SK-N-SH (cell line): ENCODE measurements at regions not wholly inside any gene's neighbourhood (a gene's known extent, or its start where the extent isn't known, plus 50 kb on each side); places are given as distances from the start of the nearest gene placed in this dataset.

Source experiments
- CTCF ChIA-PET: fragments of 300-600, 350-600 bp; formaldehyde crosslinking; extraction: SDS; loops from one replicate; lab custom pipeline; 2021; lab: Yijun Ruan, JAX
- POLR2A ChIA-PET: fragments of 350-600 bp; sonication (Branson Sonifier 250); formaldehyde crosslinking; extraction: SDS; loops from one replicate; lab custom pipeline; 2020; ENCODE audit warnings: antibody characterized with exemption, inconsistent platforms; lab: Yijun Ruan, JAX
- DNase-seq: peaks from one replicate; pipeline ENCODE4 v3.0.0; 2012
- H2AFZ ChIP-seq: fragments of 200-600 bp; sonication (generic); 2 replicates; pipeline ENCODE4 v1.8.1; 2016; ENCODE audit warnings: antibody characterized with exemption, mild to moderate bottlenecking, low read depth
- H3F3A ChIP-seq: fragments of 200-600 bp; sonication (generic); replicated peaks from 2 replicates; pipeline ENCODE3; 2016; ENCODE audit warnings: antibody characterized with exemption, mild to moderate bottlenecking; ENCODE audit not compliant: insufficient read depth
- H3K27ac ChIP-seq, 2 experiments: fragments of 200-500 bp in 1 of 2; fragments of 200-600 bp in 1 of 2; sonication (Bioruptor generic) in 1 of 2; sonication (generic), shearing (Covaris generic) in 1 of 2; 2 replicates each; pipeline versions ENCODE4 v1.5.1 to v1.6.1; 2014 to 2016; ENCODE audit warnings: low read depth in 2 of 2, inconsistent platforms in 1 of 2, low read length in 1 of 2, mild to moderate bottlenecking in 1 of 2, mixed read lengths in 1 of 2
- H3K27me3 ChIP-seq: fragments of 200-600 bp; sonication (generic), shearing (Covaris generic); 2 replicates; pipeline ENCODE4 v1.6.1; 2016; ENCODE audit warnings: mixed run types; ENCODE audit not compliant: insufficient read depth
- H3K36me3 ChIP-seq, 2 experiments: fragments of 200-500 bp in 1 of 2; fragments of 200-600 bp in 1 of 2; sonication (Bioruptor generic) in 1 of 2; sonication (generic) in 1 of 2; replicated peaks in 1 of 2; 2 replicates each; pipeline versions ENCODE3 to v1.5.1; 2014 to 2016; ENCODE audit warnings: low read length in 1 of 2, mild to moderate bottlenecking in 1 of 2; ENCODE audit not compliant: insufficient read depth in 2 of 2, control insufficient read depth in 1 of 2
- H3K4me1 ChIP-seq, 2 experiments: fragments of 200-500 bp in 1 of 2; fragments of 200-600 bp in 1 of 2; sonication (Bioruptor generic) in 1 of 2; sonication (generic), shearing (Covaris generic) in 1 of 2; 2 replicates each; pipeline versions ENCODE4 v1.5.1 to v1.6.1; 2014 to 2016; ENCODE audit warnings: low read depth in 1 of 2, low read length in 1 of 2, mixed run types in 1 of 2; ENCODE audit not compliant: insufficient read depth in 2 of 2, control insufficient read depth in 1 of 2
- H3K4me2 ChIP-seq: fragments of 200-600 bp; sonication (generic), shearing (Covaris generic); 2 replicates; pipeline ENCODE4 v1.6.1; 2017; ENCODE audit warnings: mixed run types
- H3K4me3 ChIP-seq, 2 experiments: fragments of 200-500 bp in 1 of 2; fragments of 200-600 bp in 1 of 2; sonication (Bioruptor generic) in 1 of 2; sonication (generic), shearing (Covaris generic) in 1 of 2; 2 replicates each; pipeline versions ENCODE4 v1.5.1 to v1.8.1; 2014 to 2016; ENCODE audit warnings: low read depth in 2 of 2, inconsistent platforms in 1 of 2, low read length in 1 of 2, mild to moderate bottlenecking in 1 of 2, mixed read lengths in 1 of 2, moderate library complexity in 1 of 2
- H3K79me2 ChIP-seq: fragments of 200-600 bp; sonication (generic); 2 replicates; pipeline ENCODE4 v1.8.1; 2017; ENCODE audit warnings: mild to moderate bottlenecking; ENCODE audit not compliant: insufficient read depth
- H3K9ac ChIP-seq: fragments of 200-600 bp; sonication (generic); 2 replicates; pipeline ENCODE4 v1.6.1; 2017; ENCODE audit warnings: mixed run types
- H3K9me2 ChIP-seq: fragments of 200-600 bp; sonication (generic); 2 replicates; pipeline ENCODE4 v1.6.1; 2017; ENCODE audit warnings: mixed run types
- H3K9me3 ChIP-seq: fragments of 200-600 bp; sonication (generic); 2 replicates; pipeline ENCODE4 v1.6.1; 2017; ENCODE audit warnings: mixed run types, mild to moderate bottlenecking, moderate library complexity
- H4K20me1 ChIP-seq: fragments of 200-600 bp; sonication (generic); 2 replicates; pipeline ENCODE4 v1.6.1; 2017; ENCODE audit warnings: mild to moderate bottlenecking, mixed run types; ENCODE audit not compliant: insufficient read depth
- ELF1 ChIP-seq: IDR thresholded peaks from 2 replicates; pipeline ENCODE4 v1.4.0; 2012
- EZH2phosphoT487 ChIP-seq: fragments of 200-600 bp; sonication (generic); IDR thresholded peaks from 2 replicates; pipeline ENCODE4 v1.6.1; 2017; ENCODE audit warnings: low read depth, mixed run types, mild to moderate bottlenecking, antibody characterized with exemption, moderate library complexity, borderline replicate concordance
- FOXJ3 ChIP-seq: sonication (generic); formaldehyde crosslinking; IDR thresholded peaks from 2 replicates; pipeline ENCODE4 v1.5.1; 2020; ENCODE audit warnings: mild to moderate bottlenecking, missing genetic modification reagents
- GABPA ChIP-seq: IDR thresholded peaks from 2 replicates; pipeline ENCODE4 v1.4.0; 2012; ENCODE audit warnings: low read depth, mild to moderate bottlenecking
- GATA2 ChIP-seq: sonication (generic); formaldehyde crosslinking; IDR thresholded peaks from 2 replicates; pipeline ENCODE4 v1.5.0; 2020; ENCODE audit warnings: mild to moderate bottlenecking, missing genetic modification reagents
- JUND ChIP-seq: IDR thresholded peaks from 2 replicates; pipeline ENCODE4 v1.4.0; 2012
- MXI1 ChIP-seq: IDR thresholded peaks from 2 replicates; pipeline ENCODE4 v1.6.1; 2012; ENCODE audit warnings: mild to moderate bottlenecking, low read depth, low read length, improper control_type of control experiment
- NFIC ChIP-seq: IDR thresholded peaks from 2 replicates; pipeline ENCODE4 v1.4.0; 2012; ENCODE audit warnings: borderline replicate concordance
- RCOR1 ChIP-seq: fragments of 150-350 bp; IDR thresholded peaks from 2 replicates; pipeline ENCODE4 v1.6.1; 2017; ENCODE audit warnings: antibody characterized with exemption, low read length
- RFX5 ChIP-seq: IDR thresholded peaks from 2 replicates; pipeline ENCODE4 v1.6.1; 2012; ENCODE audit warnings: mild to moderate bottlenecking, improper control_type of control experiment, low read length
- RXRA ChIP-seq: IDR thresholded peaks from 2 replicates; pipeline ENCODE4 v1.4.0; 2012; ENCODE audit warnings: low read depth, mild to moderate bottlenecking, borderline replicate concordance
- SIN3A ChIP-seq: IDR thresholded peaks from 2 replicates; pipeline ENCODE4 v1.6.1; 2012; ENCODE audit warnings: low read depth, mild to moderate bottlenecking, low read length, moderate library complexity, borderline replicate concordance
- YY1 ChIP-seq: IDR thresholded peaks from 2 replicates; pipeline ENCODE4 v1.4.0; 2012; ENCODE audit warnings: low read depth, mild to moderate bottlenecking
- WGBS: methylation state at CpG from one replicate; pipeline ENCODE4 v1.1.6; 2017; ENCODE audit warnings: low lambda C conversion rate; 5-methylcytosine and 5-hydroxymethylcytosine counted together
- TF ChIP-seq, protein P1 (sequence below): IDR thresholded peaks from 2 replicates; pipeline ENCODE4 v1.4.0; 2012; ENCODE audit warnings: low read depth
- TF ChIP-seq, protein P2 (sequence below): IDR thresholded peaks from 2 replicates; pipeline ENCODE4 v1.6.1; 2012; ENCODE audit warnings: mild to moderate bottlenecking, low read depth, low read length, moderate library complexity
- TF ChIP-seq, protein P3 (sequence below): fragments of 150-350 bp; IDR thresholded peaks from 2 replicates; pipeline ENCODE4 v1.6.1; 2017; ENCODE audit warnings: antibody characterized with exemption, low read length, low read depth, borderline replicate concordance

DNA sequence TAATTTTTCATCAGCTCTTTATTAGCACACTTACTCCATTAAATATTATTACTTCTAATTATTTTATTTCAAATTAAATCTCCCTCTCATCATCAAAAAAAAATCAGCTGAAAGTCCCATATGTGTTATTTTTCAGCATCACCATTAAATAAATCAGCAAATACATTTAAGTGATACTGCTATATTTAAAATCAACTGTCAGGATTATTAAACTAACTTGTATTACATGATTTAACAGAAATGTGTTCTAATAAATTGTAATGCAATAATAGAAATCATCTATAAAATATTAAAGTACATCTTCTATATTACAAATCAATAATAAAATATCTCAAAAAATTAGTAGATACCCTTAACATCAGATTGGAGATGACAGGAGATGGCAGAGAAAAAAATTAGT lies 538.6 kb upstream of the MIR17HG start:
- ChIA-PET CTCF (no interaction called here), POLR2A (no interaction called here)
- no peak for DNase-seq
- no peaks in the 10 kb centered on the region for H3K36me3 ChIP-seq
- H3K4me3 ChIP-seq: no peak overlapping the region
- H3K27me3 ChIP-seq: no peaks in the 10 kb centered on the region
- TF ChIP-seq, protein P1, sequence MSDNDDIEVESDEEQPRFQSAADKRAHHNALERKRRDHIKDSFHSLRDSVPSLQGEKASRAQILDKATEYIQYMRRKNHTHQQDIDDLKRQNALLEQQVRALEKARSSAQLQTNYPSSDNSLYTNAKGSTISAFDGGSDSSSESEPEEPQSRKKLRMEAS: no peak
- TF ChIP-seq RFX5: no peak
- TF ChIP-seq NFIC: no peak
- H3F3A ChIP-seq: no peaks in the 10 kb centered on the region
- no peak overlapping the region for H3K4me2 ChIP-seq
- no peak overlapping the region for H3K27ac ChIP-seq
- no peaks in the 10 kb centered on the region for H4K20me1 ChIP-seq
- no peaks in the 10 kb centered on the region for H3K9me3 ChIP-seq
- no peak overlapping the region for H2AFZ ChIP-seq
- H3K9me2 ChIP-seq: no peaks in the 10 kb centered on the region
- no peak overlapping the region for H3K9ac ChIP-seq
- H3K79me2 ChIP-seq: no peaks in the 10 kb centered on the region
- no peaks in the 10 kb centered on the region; a peak in 1 of 4 replicates for H3K4me1 ChIP-seq

DNA sequence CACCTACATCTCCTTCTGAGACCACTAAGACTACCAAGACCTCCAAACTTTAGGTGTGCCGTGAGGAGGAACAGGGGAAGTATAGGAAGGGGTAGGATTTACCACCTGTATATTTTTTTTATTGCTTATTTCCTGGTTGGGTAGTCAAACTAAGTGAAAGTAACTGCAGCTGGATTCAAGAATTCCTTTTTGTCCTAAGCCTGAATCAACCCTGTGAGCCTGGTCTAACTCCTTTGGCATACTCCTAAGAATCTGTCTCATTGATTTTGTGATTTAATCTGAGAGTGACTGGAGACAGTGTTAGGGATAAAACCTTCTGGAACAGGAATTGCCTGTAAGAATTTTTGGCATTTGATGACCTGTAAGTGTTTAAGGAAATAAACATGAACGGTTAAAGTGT lies 523.5 kb upstream of the MIR17HG start:
- ChIA-PET POLR2A (no interaction called here), CTCF (no interaction called here)
- H3K4me3 ChIP-seq: no peak overlapping the region

More for the DNA sequence above, 523.5 kb upstream of the MIR17HG start:
- Histone ChIP-seq H3K27ac (no peak overlapping the region), H3K36me3 (no peaks in the 10 kb centered on the region), H3K79me2 (no peaks in the 10 kb centered on the region), H3K4me2 (no peak overlapping the region), H4K20me1 (no peaks in the 10 kb centered on the region), H3K4me1 (no peaks in the 10 kb centered on the region)
- WGBS: 35% methylated on average over 2 of the region's 2 CpGs
- TF ChIP-seq, protein P2, sequence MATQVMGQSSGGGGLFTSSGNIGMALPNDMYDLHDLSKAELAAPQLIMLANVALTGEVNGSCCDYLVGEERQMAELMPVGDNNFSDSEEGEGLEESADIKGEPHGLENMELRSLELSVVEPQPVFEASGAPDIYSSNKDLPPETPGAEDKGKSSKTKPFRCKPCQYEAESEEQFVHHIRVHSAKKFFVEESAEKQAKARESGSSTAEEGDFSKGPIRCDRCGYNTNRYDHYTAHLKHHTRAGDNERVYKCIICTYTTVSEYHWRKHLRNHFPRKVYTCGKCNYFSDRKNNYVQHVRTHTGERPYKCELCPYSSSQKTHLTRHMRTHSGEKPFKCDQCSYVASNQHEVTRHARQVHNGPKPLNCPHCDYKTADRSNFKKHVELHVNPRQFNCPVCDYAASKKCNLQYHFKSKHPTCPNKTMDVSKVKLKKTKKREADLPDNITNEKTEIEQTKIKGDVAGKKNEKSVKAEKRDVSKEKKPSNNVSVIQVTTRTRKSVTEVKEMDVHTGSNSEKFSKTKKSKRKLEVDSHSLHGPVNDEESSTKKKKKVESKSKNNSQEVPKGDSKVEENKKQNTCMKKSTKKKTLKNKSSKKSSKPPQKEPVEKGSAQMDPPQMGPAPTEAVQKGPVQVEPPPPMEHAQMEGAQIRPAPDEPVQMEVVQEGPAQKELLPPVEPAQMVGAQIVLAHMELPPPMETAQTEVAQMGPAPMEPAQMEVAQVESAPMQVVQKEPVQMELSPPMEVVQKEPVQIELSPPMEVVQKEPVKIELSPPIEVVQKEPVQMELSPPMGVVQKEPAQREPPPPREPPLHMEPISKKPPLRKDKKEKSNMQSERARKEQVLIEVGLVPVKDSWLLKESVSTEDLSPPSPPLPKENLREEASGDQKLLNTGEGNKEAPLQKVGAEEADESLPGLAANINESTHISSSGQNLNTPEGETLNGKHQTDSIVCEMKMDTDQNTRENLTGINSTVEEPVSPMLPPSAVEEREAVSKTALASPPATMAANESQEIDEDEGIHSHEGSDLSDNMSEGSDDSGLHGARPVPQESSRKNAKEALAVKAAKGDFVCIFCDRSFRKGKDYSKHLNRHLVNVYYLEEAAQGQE: no peak
- TF ChIP-seq FOXJ3 (CRISPR knock-in tag): no peak
- TF ChIP-seq MXI1: no peak
- TF ChIP-seq JUND: no peak
- no peak for TF ChIP-seq RCOR1
- no peak for TF ChIP-seq GATA2 (CRISPR knock-in tag)
- TF ChIP-seq YY1: no peak
- TF ChIP-seq EZH2phosphoT487: no peak
- no peak for TF ChIP-seq SIN3A
- TF ChIP-seq RXRA: no peak
- TF ChIP-seq, protein P3, sequence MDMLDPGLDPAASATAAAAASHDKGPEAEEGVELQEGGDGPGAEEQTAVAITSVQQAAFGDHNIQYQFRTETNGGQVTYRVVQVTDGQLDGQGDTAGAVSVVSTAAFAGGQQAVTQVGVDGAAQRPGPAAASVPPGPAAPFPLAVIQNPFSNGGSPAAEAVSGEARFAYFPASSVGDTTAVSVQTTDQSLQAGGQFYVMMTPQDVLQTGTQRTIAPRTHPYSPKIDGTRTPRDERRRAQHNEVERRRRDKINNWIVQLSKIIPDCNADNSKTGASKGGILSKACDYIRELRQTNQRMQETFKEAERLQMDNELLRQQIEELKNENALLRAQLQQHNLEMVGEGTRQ: no peak
- no peak for TF ChIP-seq NFIC
- TF ChIP-seq GABPA: no peak
- TF ChIP-seq ELF1: no peak
- TF ChIP-seq, all 33 proteins: peak for 0
- Histone ChIP-seq H2AFZ (no peak overlapping the region), H3F3A (no peaks in the 10 kb centered on the region), H3K27me3 (no peaks in the 10 kb centered on the region), H3K9me2 (no peaks in the 10 kb centered on the region), H3K9me3 (no peaks in the 10 kb centered on the region), H3K9ac (no peak overlapping the region)
- no peak for DNase-seq
